SW480 (cell line): ENCODE measurements at regions not wholly inside any gene's neighbourhood (a gene's known extent, or its start where the extent isn't known, plus 50 kb on each side); places are given as distances from the start of the nearest gene placed in this dataset.
"Not testable (repeated sequence)": the region's sequence is repeated elsewhere in the genome, so short reads cannot be mapped to it uniquely, and the experiment has no call there.

Source experiments
- DNase-seq: peaks from one replicate; pipeline ENCODE4 v3.0.0-alpha.2; 2016; ENCODE audit warnings: low spot score

GRCh38 chr11:112310848-112311247 is 50.2 kb upstream of the PLET1 start:
- DNase-seq, result no peak

- no peak for DNase-seq
These were observed 54.5 kb upstream of the PLET1 start for GRCh38 chr11:112315057-112315720.

GRCh38 chr11:112315861-112316739 is 55.4 kb upstream of the PLET1 start:
- no peak for DNase-seq

- no peak for DNase-seq
These were observed 56.3 kb upstream of the PLET1 start for GRCh38 chr11:112316971-112317370.

GRCh38 chr11:112318184-112318591 is 57.5 kb upstream of the PLET1 start:
- no peak for DNase-seq

- DNase-seq, result no peak
These were observed 58.0 kb upstream of the PLET1 start for GRCh38 chr11:112318661-112319060.

- peak; percentile 84 for DNase-seq
These were observed 60.0 kb upstream of the PLET1 start for GRCh38 chr11:112320668-112321067.

- peak; percentile 97 for DNase-seq
These were observed 61.0 kb upstream of the PLET1 start for GRCh38 chr11:112321501-112322172.

GRCh38 chr11:112322173-112322790 is 61.6 kb upstream of the PLET1 start:
- no peak for DNase-seq

- no peak for DNase-seq
These were observed 73.7 kb upstream of the PLET1 start for GRCh38 chr11:112334381-112334780.

- no peak for DNase-seq
These were observed 75.8 kb upstream of the PLET1 start for GRCh38 chr11:112336356-112336886.

GRCh38 chr11:112339566-112339965 is 78.9 kb upstream of the PLET1 start:
- no peak for DNase-seq

GRCh38 chr11:112343368-112344039 is 82.8 kb upstream of the PLET1 start:
- no peak for DNase-seq

- DNase-seq, result no peak
These were observed 83.4 kb upstream of the PLET1 start for GRCh38 chr11:112344040-112344413.

GRCh38 chr11:112345166-112345565 is 84.5 kb upstream of the PLET1 start:
- no peak for DNase-seq

GRCh38 chr11:112345706-112346105 is 85.0 kb upstream of the PLET1 start:
- peak; percentile 25 for DNase-seq

GRCh38 chr11:112346586-112346985 is 85.9 kb upstream of the PLET1 start:
- no peak for DNase-seq

- no peak for DNase-seq
These were observed 87.9 kb upstream of the PLET1 start for GRCh38 chr11:112348480-112349029.

GRCh38 chr11:112351423-112351822 is 90.8 kb upstream of the PLET1 start:
- not testable (repeated sequence) for DNase-seq

GRCh38 chr11:112352907-112353306 is 92.2 kb upstream of the PLET1 start:
- no peak for DNase-seq

GRCh38 chr11:112354364-112354763 is 93.7 kb upstream of the PLET1 start:
- no peak for DNase-seq
